Trophoblast cell (in vitro differentiated cells and primary cell): ENCODE measurements at regions not wholly inside any gene's neighbourhood (a gene's known extent, or its start where the extent isn't known, plus 50 kb on each side); places are given as distances from the start of the nearest gene placed in this dataset.

Experiments
- DNase-seq, 2 donors: peaks; one replicate each; pipeline ENCODE4 v3.0.0-alpha.2; 2016
- H2AFZ ChIP-seq: 2 replicates; pipeline ENCODE4 v1.6.1; 2013; ENCODE audit warnings: low read length, moderate library complexity, mild to moderate bottlenecking; ENCODE audit not compliant: insufficient read depth, poor library complexity
- H2AK5ac ChIP-seq: 2 replicates; pipeline ENCODE4 v1.6.1; 2013; ENCODE audit warnings: mild to moderate bottlenecking, low read length
- H2BK120ac ChIP-seq: 2 replicates; pipeline ENCODE4 v1.6.1; 2013; ENCODE audit warnings: low read length, mild to moderate bottlenecking, moderate library complexity; ENCODE audit not compliant: insufficient read depth, poor library complexity
- H2BK12ac ChIP-seq: 2 replicates; pipeline ENCODE4 v1.6.1; 2013; ENCODE audit warnings: mild to moderate bottlenecking, low read length, moderate library complexity
- H2BK5ac ChIP-seq: 2 replicates; pipeline ENCODE4 v1.6.1; 2013; ENCODE audit warnings: low read length, low read depth, moderate library complexity, mild to moderate bottlenecking; ENCODE audit not compliant: poor library complexity
- H3K14ac ChIP-seq: 2 replicates; pipeline ENCODE4 v1.6.1; 2013; ENCODE audit warnings: mild to moderate bottlenecking, low read length
- H3K18ac ChIP-seq: 2 replicates; pipeline ENCODE4 v1.6.1; 2013; ENCODE audit warnings: mild to moderate bottlenecking, low read length
- H3K23ac ChIP-seq: 2 replicates; pipeline ENCODE4 v1.6.1; 2013; ENCODE audit warnings: low read length
- H3K27ac ChIP-seq: 2 replicates; pipeline ENCODE4 v1.5.1; 2013; ENCODE audit warnings: low read depth, mild to moderate bottlenecking, inconsistent platforms, low read length, moderate library complexity
- H3K27me3 ChIP-seq: 2 replicates; pipeline ENCODE4 v1.6.1; 2013; ENCODE audit warnings: inconsistent platforms, mild to moderate bottlenecking, low read length, moderate library complexity; ENCODE audit not compliant: insufficient read depth
- H3K36me3 ChIP-seq, 2 experiments: 1 replicate in 1 of 2; 2 replicates in 1 of 2; pipeline ENCODE4 v1.6.1; 2013; ENCODE audit warnings: low read length in 2 of 2, mild to moderate bottlenecking in 2 of 2, moderate library complexity in 1 of 2; ENCODE audit not compliant: insufficient read depth in 2 of 2, control insufficient read depth in 1 of 2
- H3K4ac ChIP-seq: 2 replicates; pipeline ENCODE4 v1.6.1; 2013; ENCODE audit warnings: low read depth, mild to moderate bottlenecking, low read length, moderate library complexity
- H3K4me1 ChIP-seq, 2 experiments: 1 replicate in 1 of 2; 2 replicates in 1 of 2; pipeline ENCODE4 v1.6.1; 2013; ENCODE audit warnings: low read length in 2 of 2, mild to moderate bottlenecking in 2 of 2, moderate library complexity in 1 of 2; ENCODE audit not compliant: insufficient read depth in 2 of 2, control insufficient read depth in 1 of 2
- H3K4me2 ChIP-seq: 2 replicates; pipeline ENCODE4 v1.6.1; 2013; ENCODE audit warnings: inconsistent platforms, mild to moderate bottlenecking, low read length, moderate library complexity
- H3K4me3 ChIP-seq: 2 replicates; pipeline ENCODE4 v1.5.1; 2013; ENCODE audit warnings: mild to moderate bottlenecking, low read depth, low read length, inconsistent platforms
- H3K79me1 ChIP-seq: one replicate; pipeline ENCODE4 v1.6.1; 2013; ENCODE audit warnings: low read length
- H3K79me2 ChIP-seq: 2 replicates; pipeline ENCODE4 v1.6.1; 2013; ENCODE audit warnings: low read length, mild to moderate bottlenecking; ENCODE audit not compliant: control insufficient read depth, insufficient read depth, poor library complexity
- H3K9ac ChIP-seq: 2 replicates; pipeline ENCODE4 v1.6.1; 2013; ENCODE audit warnings: mild to moderate bottlenecking, low read length
- H3K9me3 ChIP-seq: 2 replicates; pipeline ENCODE4 v1.6.1; 2013; ENCODE audit warnings: low read depth, mild to moderate bottlenecking, control low read depth, inconsistent platforms, low read length; ENCODE audit not compliant: insufficient read depth
- H4K12ac ChIP-seq: 2 replicates; pipeline ENCODE4 v1.6.1; 2013; ENCODE audit warnings: low read depth, mild to moderate bottlenecking, low read length, moderate library complexity
- H4K8ac ChIP-seq: 2 replicates; pipeline ENCODE4 v1.6.1; 2013; ENCODE audit warnings: low read depth, mild to moderate bottlenecking, low read length, moderate library complexity
- H4K91ac ChIP-seq: one replicate; pipeline ENCODE4 v1.6.1; 2013; ENCODE audit warnings: low read depth, mild to moderate bottlenecking, low read length, moderate library complexity
- WGBS: extraction: QIAGEN DNeasy Blood & Tissue Kit; methylation state at CpG from one replicate; pipeline ENCODE4 v1.1.7; 2013; ENCODE audit warnings: missing lambda C conversion rate; ENCODE audit not compliant: insufficient read length, insufficient coverage; ENCODE audit errors: extremely low coverage; 5-methylcytosine and 5-hydroxymethylcytosine counted together

- no CpG with 5 or more reads among the region's 37 CpGs for WGBS
- Histone ChIP-seq H3K23ac (no peak overlapping the region), H2BK120ac (no peak overlapping the region), H3K27me3 (peaks cover 2% of the 10 kb centered on the region), H3K9ac (no peak overlapping the region), H4K91ac (no peak overlapping the region), H4K8ac (no peak overlapping the region), H3K27ac (no peak overlapping the region), H3K4me3 (peak overlapping the region; percentile 72), H3K9me3 (no peaks in the 10 kb centered on the region), H2AK5ac (no peak overlapping the region), H2BK5ac (no peak overlapping the region), H3K18ac (no peak overlapping the region), H2AFZ (peak overlapping the region; percentile 68), H4K12ac (no peak overlapping the region), H2BK12ac (no peak overlapping the region), H3K14ac (no peak overlapping the region), H3K79me2 (peaks cover 2% of the 10 kb centered on the region), H3K4ac (no peak overlapping the region), H3K36me3 (no peaks in the 10 kb centered on the region), H3K79me1 (no peaks in the 10 kb centered on the region), H3K4me2 (peak overlapping the region; percentile 92), H3K4me1 (peaks cover 3 to 4% of the 10 kb centered on the region in 2 experiments)
- DNase-seq: peak; percentile 14 to 59
These were observed 89.7 kb downstream of the DMRTA2 start for GRCh38 chr1:50333595-50333974.

DNA sequence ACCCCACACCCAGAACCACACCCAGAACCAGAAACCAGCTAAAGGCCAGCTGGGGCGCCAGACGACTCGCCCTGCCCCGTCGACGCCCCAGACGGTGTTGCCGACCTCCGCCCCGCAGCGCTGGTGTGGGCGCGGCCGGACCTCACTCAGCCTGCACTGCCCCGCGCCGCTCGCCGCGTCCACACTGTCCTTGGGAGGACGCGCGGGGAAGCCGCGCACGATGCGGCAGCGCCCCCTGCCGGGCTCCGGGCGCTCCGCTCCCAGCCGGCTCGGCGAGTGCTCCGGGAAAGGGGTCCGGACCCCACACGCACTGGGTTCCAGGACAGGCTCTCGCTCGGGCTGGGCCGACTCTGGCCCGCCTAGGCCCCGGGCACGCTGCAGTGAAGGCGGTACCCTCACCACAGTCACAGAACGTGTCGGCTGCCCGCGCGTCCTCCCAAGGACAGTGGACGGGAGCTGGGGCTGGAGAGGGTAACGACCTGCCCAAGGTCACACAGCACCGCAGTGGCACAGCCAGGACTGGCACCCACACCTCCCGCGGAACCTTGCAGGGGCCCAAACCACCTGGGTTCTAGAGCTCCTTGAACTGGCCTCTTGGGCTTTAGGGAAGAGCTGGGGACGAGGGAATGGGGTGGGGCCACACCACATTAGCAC, 90.2 kb downstream of the DMRTA2 start:
- WGBS: no CpG with 5 or more reads among the region's 56 CpGs
- Histone ChIP-seq H3K14ac (peak overlapping the region; percentile 48), H3K79me2 (peaks cover 2% of the 10 kb centered on the region), H3K9ac (peak overlapping the region; percentile 10), H4K12ac (peak overlapping the region; percentile 35), H3K4me2 (peak overlapping the region; percentile 92), H4K8ac (peak overlapping the region; percentile 48), H2AFZ (peak overlapping the region; percentile 68), H3K18ac (peak overlapping the region; percentile 19), H3K4ac (no peak overlapping the region), H3K23ac (no peak overlapping the region), H3K27ac (no peak overlapping the region), H2AK5ac (no peak overlapping the region), H3K36me3 (no peaks in the 10 kb centered on the region), H2BK5ac (no peak overlapping the region), H2BK12ac (no peak overlapping the region), H3K9me3 (no peaks in the 10 kb centered on the region), H3K4me1 (peaks cover 3 to 4% of the 10 kb centered on the region in 2 experiments), H4K91ac (no peak overlapping the region), H3K79me1 (no peaks in the 10 kb centered on the region), H3K4me3 (peak overlapping the region; percentile 72), H2BK120ac (no peak overlapping the region), H3K27me3 (peaks cover 2% of the 10 kb centered on the region)
- peak; percentile 36 to 67 for DNase-seq

GRCh38 chr1:50329332-50329932, 93.8 kb downstream of the DMRTA2 start:
- H2BK12ac ChIP-seq: no peak overlapping the region
- no peak overlapping the region for H3K14ac ChIP-seq
- H2AFZ ChIP-seq: no peak overlapping the region
- H3K4me1 ChIP-seq: peaks cover 3 to 4% of the 10 kb centered on the region in 2 experiments
- H3K27ac ChIP-seq: no peak overlapping the region
- no peaks in the 10 kb centered on the region for H3K27me3 ChIP-seq
- H3K23ac ChIP-seq: no peak overlapping the region
- no peak overlapping the region for H3K9ac ChIP-seq
- peaks cover 2% of the 10 kb centered on the region for H3K79me2 ChIP-seq
- no peak overlapping the region for H3K4me2 ChIP-seq
- no peak for DNase-seq
- no peak overlapping the region for H2BK120ac ChIP-seq
- no peak overlapping the region for H4K91ac ChIP-seq
- WGBS: no CpG with 5 or more reads among the region's 4 CpGs
- no peaks in the 10 kb centered on the region for H3K79me1 ChIP-seq
- no peaks in the 10 kb centered on the region for H3K9me3 ChIP-seq
- no peak overlapping the region for H3K18ac ChIP-seq
- H2AK5ac ChIP-seq: no peak overlapping the region
- H3K4me3 ChIP-seq: no peak overlapping the region
- no peak overlapping the region for H3K4ac ChIP-seq
- no peak overlapping the region for H2BK5ac ChIP-seq
- H4K8ac ChIP-seq: no peak overlapping the region
- no peak overlapping the region for H4K12ac ChIP-seq
- no peaks in the 10 kb centered on the region for H3K36me3 ChIP-seq

- no peaks in the 10 kb centered on the region for H3K9me3 ChIP-seq
- H4K91ac ChIP-seq: no peak overlapping the region
- H3K18ac ChIP-seq: no peak overlapping the region
- H4K12ac ChIP-seq: no peak overlapping the region
- no peaks in the 10 kb centered on the region for H3K79me1 ChIP-seq
- H3K23ac ChIP-seq: no peak overlapping the region
- DNase-seq: no peak
- H3K27me3 ChIP-seq: no peaks in the 10 kb centered on the region
- no peak overlapping the region for H3K4me3 ChIP-seq
- no peaks in the 10 kb centered on the region for H3K36me3 ChIP-seq
- no CpG with 5 or more reads among the region's 4 CpGs for WGBS
- no peak overlapping the region for H2BK12ac ChIP-seq
- peaks cover 3 to 4% of the 10 kb centered on the region in 2 experiments for H3K4me1 ChIP-seq
- no peak overlapping the region for H2BK5ac ChIP-seq
- H3K14ac ChIP-seq: no peak overlapping the region
- H2AFZ ChIP-seq: no peak overlapping the region
- no peak overlapping the region for H2BK120ac ChIP-seq
- H3K4me2 ChIP-seq: no peak overlapping the region
- H3K4ac ChIP-seq: no peak overlapping the region
- H3K79me2 ChIP-seq: peaks cover 2% of the 10 kb centered on the region
- no peak overlapping the region for H2AK5ac ChIP-seq
- no peak overlapping the region for H3K9ac ChIP-seq
- no peak overlapping the region for H4K8ac ChIP-seq
- H3K27ac ChIP-seq: no peak overlapping the region
These were observed 94.7 kb downstream of the DMRTA2 start for GRCh38 chr1:50328552-50328951.
